CD4-positive, CD25-positive, alpha-beta regulatory T cell (primary cell): ENCODE measurements at regions not wholly inside any gene's neighbourhood (a gene's known extent, or its start where the extent isn't known, plus 50 kb on each side); places are given as distances from the start of the nearest gene placed in this dataset.

Experiments
- ATAC-seq, 2 donors: fragments of 150-1000 bp; cut with Tn5 transposase; one replicate each; pipeline ENCODE4 v1.10.0; 2021; ENCODE audit warnings: low read depth in 2 of 2, moderate number of reproducible peaks in 2 of 2, moderate library complexity in 1 of 2
- DNase-seq, 3 donors: peaks; one replicate each; pipeline versions ENCODE4 v3.0.0 to v3.0.0-alpha.2; 2012 to 2022; ENCODE audit warnings: mixed read lengths in 1 of 3
- H3K27ac ChIP-seq: one replicate; pipeline ENCODE4 v1.7.0; 2013; ENCODE audit warnings: mild to moderate bottlenecking, low read length; ENCODE audit not compliant: insufficient read depth, poor library complexity, severe bottlenecking
- H3K27me3 ChIP-seq: one replicate; pipeline ENCODE4 v1.7.0; 2013; ENCODE audit warnings: low read length; ENCODE audit not compliant: control insufficient read depth, insufficient read depth
- H3K36me3 ChIP-seq: one replicate; pipeline ENCODE4 v1.7.0; 2013; ENCODE audit warnings: mild to moderate bottlenecking, low read length, moderate library complexity; ENCODE audit not compliant: control insufficient read depth, insufficient read depth
- H3K4me1 ChIP-seq: 2 replicates; pipeline ENCODE4 v1.7.0; 2013; ENCODE audit warnings: mild to moderate bottlenecking, low read length; ENCODE audit not compliant: insufficient read depth, control insufficient read depth, poor library complexity, severe bottlenecking
- H3K4me3 ChIP-seq: one replicate; pipeline ENCODE4 v1.7.0; 2013; ENCODE audit warnings: low read depth, mild to moderate bottlenecking, low read length, moderate library complexity
- H3K9me3 ChIP-seq, 2 experiments: 1 replicate in 1 of 2; 2 replicates in 1 of 2; pipeline ENCODE4 v1.7.0; 2013; ENCODE audit warnings: low read length in 2 of 2, mild to moderate bottlenecking in 1 of 2, moderate library complexity in 1 of 2; ENCODE audit not compliant: control insufficient read depth in 2 of 2
- H3K27ac Mint-ChIP-seq, 3 donors: one replicate each; pipeline ENCODE4 v1.8.0; 2020 to 2022; ENCODE audit warnings: mild to moderate bottlenecking in 3 of 3, mixed read lengths in 3 of 3, moderate library complexity in 2 of 3
- H3K27me3 Mint-ChIP-seq: one replicate; pipeline ENCODE4 v1.8.0; 2022; ENCODE audit warnings: mild to moderate bottlenecking, mixed read lengths
- H3K36me3 Mint-ChIP-seq: one replicate; pipeline ENCODE4 v1.8.0; 2020; ENCODE audit warnings: mixed read lengths
- H3K4me1 Mint-ChIP-seq, 4 donors: one replicate each; pipeline ENCODE4 v1.8.0; 2020 to 2022; ENCODE audit warnings: mixed read lengths in 4 of 4, mild to moderate bottlenecking in 1 of 4
- H3K4me3 Mint-ChIP-seq, 4 donors: one replicate each; pipeline ENCODE4 v1.8.0; 2020 to 2022; ENCODE audit warnings: mild to moderate bottlenecking in 4 of 4, mixed read lengths in 4 of 4, moderate library complexity in 3 of 4
- H3K9me3 Mint-ChIP-seq, 7 donors: one replicate each; pipeline ENCODE4 v1.8.0; 2020 to 2022; ENCODE audit warnings: mixed read lengths in 7 of 7, mild to moderate bottlenecking in 3 of 7, moderate library complexity in 2 of 7

GRCh38 chr6:23034926-23035325 is 465.6 kb downstream of the HDGFL1 start:
- no peaks in the 10 kb centered on the region for H3K9me3 ChIP-seq
- no peaks in the 10 kb centered on the region for H3K27me3 Mint-ChIP-seq
- no peaks in the 10 kb centered on the region for H3K4me1 Mint-ChIP-seq
- no peak overlapping the region for H3K27ac ChIP-seq
- no peaks in the 10 kb centered on the region for H3K4me1 ChIP-seq
- H3K36me3 ChIP-seq = no peaks in the 10 kb centered on the region
- no peak for DNase-seq
- peaks cover 0 to 6% (median 2%) of the 10 kb centered on the region in 7 donors for H3K9me3 Mint-ChIP-seq
- H3K27me3 ChIP-seq = no peaks in the 10 kb centered on the region
- ATAC-seq = no peak
- H3K4me3 ChIP-seq = no peak overlapping the region
- H3K27ac Mint-ChIP-seq = no peak overlapping the region
- H3K36me3 Mint-ChIP-seq = no peaks in the 10 kb centered on the region
- H3K4me3 Mint-ChIP-seq = no peak overlapping the region

- Mint-ChIP-seq H3K4me3 (no peak overlapping the region), H3K36me3 (no peaks in the 10 kb centered on the region), H3K9me3 (peaks cover 0 to 4% (median under 1%) of the 10 kb centered on the region in 7 donors), H3K27me3 (no peaks in the 10 kb centered on the region), H3K4me1 (no peaks in the 10 kb centered on the region), H3K27ac (no peak overlapping the region)
- no peak overlapping the region for H3K4me3 ChIP-seq
- DNase-seq (no peak), ATAC-seq (no peak)
- no peaks in the 10 kb centered on the region for H3K9me3 ChIP-seq
- no peaks in the 10 kb centered on the region for H3K27me3 ChIP-seq
- no peaks in the 10 kb centered on the region for H3K36me3 ChIP-seq
- H3K4me1 ChIP-seq = no peaks in the 10 kb centered on the region
- no peak overlapping the region for H3K27ac ChIP-seq
These were observed 467.1 kb downstream of the HDGFL1 start for GRCh38 chr6:23036406-23036983.

- Histone ChIP-seq H3K27me3 (no peaks in the 10 kb centered on the region), H3K9me3 (no peaks in the 10 kb centered on the region), H3K36me3 (no peaks in the 10 kb centered on the region), H3K4me1 (no peaks in the 10 kb centered on the region), H3K27ac (no peak overlapping the region), H3K4me3 (no peak overlapping the region)
- no peak for DNase-seq
- H3K27ac Mint-ChIP-seq = no peak overlapping the region
- peaks cover 0 to 9% (median 2%) of the 10 kb centered on the region in 7 donors for H3K9me3 Mint-ChIP-seq
- no peak overlapping the region for H3K4me3 Mint-ChIP-seq
- H3K36me3 Mint-ChIP-seq = no peaks in the 10 kb centered on the region
- H3K4me1 Mint-ChIP-seq = no peaks in the 10 kb centered on the region
- H3K27me3 Mint-ChIP-seq = no peaks in the 10 kb centered on the region
- ATAC-seq = no peak
These were observed 471.5 kb downstream of the HDGFL1 start for GRCh38 chr6:23040899-23041298.

GRCh38 chr6:23045280-23045679 is 475.9 kb downstream of the HDGFL1 start:
- no peaks in the 10 kb centered on the region for H3K9me3 ChIP-seq
- H3K4me3 ChIP-seq = no peak overlapping the region
- no peak overlapping the region for H3K4me3 Mint-ChIP-seq
- H3K36me3 Mint-ChIP-seq = no peaks in the 10 kb centered on the region
- no peaks in the 10 kb centered on the region for H3K27me3 ChIP-seq
- H3K27me3 Mint-ChIP-seq = no peaks in the 10 kb centered on the region
- H3K27ac Mint-ChIP-seq = no peak overlapping the region
- no peak overlapping the region for H3K27ac ChIP-seq
- no peaks in the 10 kb centered on the region for H3K4me1 ChIP-seq
- no peaks in the 10 kb centered on the region for H3K36me3 ChIP-seq
- DNase-seq = no peak
- ATAC-seq = no peak
- no peaks in the 10 kb centered on the region for H3K4me1 Mint-ChIP-seq
- peaks cover 0 to 9% (median 4%) of the 10 kb centered on the region in 7 donors for H3K9me3 Mint-ChIP-seq

- Histone ChIP-seq H3K36me3 (no peaks in the 10 kb centered on the region), H3K27me3 (no peaks in the 10 kb centered on the region), H3K4me1 (no peaks in the 10 kb centered on the region), H3K27ac (no peak overlapping the region), H3K4me3 (no peak overlapping the region), H3K9me3 (no peaks in the 10 kb centered on the region)
- no peak for ATAC-seq
- Mint-ChIP-seq H3K36me3 (no peaks in the 10 kb centered on the region), H3K4me3 (no peak overlapping the region), H3K4me1 (no peaks in the 10 kb centered on the region), H3K9me3 (peaks cover 0 to 9% (median 5%) of the 10 kb centered on the region in 7 donors), H3K27ac (no peak overlapping the region), H3K27me3 (no peaks in the 10 kb centered on the region)
- DNase-seq = no peak
These were observed 486.2 kb downstream of the HDGFL1 start for GRCh38 chr6:23055523-23055922.

GRCh38 chr6:23073821-23074220 is 504.5 kb downstream of the HDGFL1 start:
- Mint-ChIP-seq H3K36me3 (no peaks in the 10 kb centered on the region), H3K27me3 (no peaks in the 10 kb centered on the region)

GRCh38 chr6:23077772-23078171 is 508.4 kb downstream of the HDGFL1 start:
- H3K9me3 Mint-ChIP-seq = peaks cover 0 to 20% (median 5%) of the 10 kb centered on the region in 7 donors
- Histone ChIP-seq H3K4me3 (no peak overlapping the region), H3K36me3 (no peaks in the 10 kb centered on the region), H3K9me3 (no peaks in the 10 kb centered on the region), H3K27me3 (no peaks in the 10 kb centered on the region), H3K4me1 (no peaks in the 10 kb centered on the region), H3K27ac (no peak overlapping the region)
- DNase-seq = no peak
- H3K4me3 Mint-ChIP-seq = no peak overlapping the region
- H3K4me1 Mint-ChIP-seq = no peaks in the 10 kb centered on the region
- no peaks in the 10 kb centered on the region for H3K27me3 Mint-ChIP-seq
- H3K36me3 Mint-ChIP-seq = no peaks in the 10 kb centered on the region
- no peak for ATAC-seq
- H3K27ac Mint-ChIP-seq = no peak overlapping the region

More at GRCh38 chr6:23073821-23074220, 504.5 kb downstream of the HDGFL1 start:
- no peaks in the 10 kb centered on the region for H3K9me3 ChIP-seq
- ATAC-seq (no peak), DNase-seq (no peak)
- Mint-ChIP-seq H3K27ac (no peak overlapping the region), H3K4me1 (no peaks in the 10 kb centered on the region), H3K4me3 (no peak overlapping the region), H3K9me3 (peaks cover 3 to 14% (median 5%) of the 10 kb centered on the region in 7 donors)
- no peaks in the 10 kb centered on the region for H3K36me3 ChIP-seq
- H3K4me1 ChIP-seq = no peaks in the 10 kb centered on the region
- no peak overlapping the region for H3K4me3 ChIP-seq
- H3K27ac ChIP-seq = no peak overlapping the region
- H3K27me3 ChIP-seq = no peaks in the 10 kb centered on the region

- H3K27ac ChIP-seq = no peak overlapping the region
- DNase-seq = no peak
- Mint-ChIP-seq H3K27ac (no peak overlapping the region), H3K9me3 (peaks cover 0 to 20% (median 2%) of the 10 kb centered on the region in 7 donors), H3K27me3 (peaks cover 4% of the 10 kb centered on the region), H3K36me3 (no peaks in the 10 kb centered on the region), H3K4me1 (no peaks in the 10 kb centered on the region), H3K4me3 (no peak overlapping the region)
- H3K36me3 ChIP-seq = no peaks in the 10 kb centered on the region
- no peaks in the 10 kb centered on the region for H3K9me3 ChIP-seq
- H3K4me3 ChIP-seq = no peak overlapping the region
- no peak for ATAC-seq
- no peaks in the 10 kb centered on the region for H3K27me3 ChIP-seq
- H3K4me1 ChIP-seq = no peaks in the 10 kb centered on the region
These were observed 512.3 kb downstream of the HDGFL1 start for GRCh38 chr6:23081701-23082100.
